ENCODE measurements at regions not wholly inside any gene's neighbourhood (a gene's known extent, or its start where the extent isn't known, plus 50 kb on each side); places are given as distances from the start of the nearest gene placed in this dataset.

DNA sequence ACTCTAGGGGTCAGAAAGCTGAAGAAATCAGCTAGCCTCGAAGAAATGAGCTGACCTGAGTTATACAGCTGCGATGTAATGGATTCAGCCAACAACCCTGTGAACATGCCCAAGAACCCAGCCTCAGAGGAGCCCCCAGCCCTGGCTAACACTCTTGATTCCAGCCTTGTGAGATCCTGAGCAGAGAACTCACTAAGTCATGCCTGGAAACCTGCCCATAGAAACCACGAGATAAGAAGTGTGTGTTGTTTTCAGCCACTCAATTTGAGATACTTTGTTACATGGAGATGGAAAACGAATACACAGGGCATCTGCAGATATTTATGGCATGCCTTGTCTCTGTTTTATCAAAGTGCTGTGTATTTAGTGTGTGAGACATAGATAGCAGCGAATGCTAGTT, 265.2 kb downstream of the QKI start:
- TF ChIP-seq RAD21 (IDR thresholded peaks at IDR 0.05; ENCODE audit: low read depth) (no peak), EZH2 (IDR thresholded peaks at IDR 0.05) (no peak), CTCF (IDR thresholded peaks at IDR 0.05 in 2 of 3, conservative IDR thresholded peaks at IDR 0.05 in 1 of 3; ENCODE audit: borderline replicate concordance in 1 of 3, insufficient read depth in 1 of 3, low read depth in 2 of 3, low read length in 2 of 3) (no peak), POLR2A (IDR thresholded peaks at IDR 0.05; ENCODE audit: borderline replicate concordance, extremely low read depth, insufficient read depth, insufficient read length) (no peak), SIN3A (IDR thresholded peaks at IDR 0.05; ENCODE audit: low read depth) (no peak), EZH2phosphoT487 (IDR thresholded peaks at IDR 0.05; ENCODE audit: borderline replicate concordance) (no peak), ZNF274 (IDR thresholded peaks at IDR 0.05; ENCODE audit: low read depth, low read length) (no peak)
